ENCODE measurements at regions not wholly inside any gene's neighbourhood (a gene's known extent, or its start where the extent isn't known, plus 50 kb on each side); places are given as distances from the start of the nearest gene placed in this dataset.

GRCh38 chr14:97878727-97879126 lies 1081.5 kb downstream of the VRK1 start:
- Histone ChIP-seq H2BK12ac (ENCODE audit: low read length) (no peak overlapping the region), H4K8ac (ENCODE audit: low read depth, low read length) (no peak overlapping the region), H3K27me3 (ENCODE audit: control insufficient read depth in 3 of 3, insufficient read depth in 3 of 3, low read depth in 1 of 3, low read length in 3 of 3) (no peaks in the 10 kb centered on the region), H3K4ac (ENCODE audit: low read length) (no peak overlapping the region), H3K27ac (replicated peaks; ENCODE audit: low read length) (no peak overlapping the region), H3K36me3 (replicated peaks in 1 of 2; ENCODE audit: control insufficient read depth in 2 of 2, insufficient read depth in 2 of 2, low read length in 2 of 2) (no peaks in the 10 kb centered on the region), H3K4me3 (ENCODE audit: low read length in 2 of 2) (no peak overlapping the region), H3K4me1 (ENCODE audit: control insufficient read depth in 2 of 2, insufficient read depth in 1 of 2, low read depth in 1 of 2, low read length in 2 of 2) (no peaks in the 10 kb centered on the region), H3K79me1 (ENCODE audit: low read depth, low read length) (no peaks in the 10 kb centered on the region), H3K18ac (ENCODE audit: low read length) (no peak overlapping the region), H3K23ac (ENCODE audit: low read depth, low read length, poor library complexity) (no peak overlapping the region), H3K9me3 (replicated peaks in 1 of 2; ENCODE audit: control insufficient read depth in 2 of 2, insufficient read depth in 1 of 2, low read depth in 1 of 2, low read length in 2 of 2) (no peaks in the 10 kb centered on the region), H2AFZ (ENCODE audit: low read length) (no peak overlapping the region), H2AK5ac (ENCODE audit: low read depth, low read length) (no peak overlapping the region), H3K14ac (ENCODE audit: low read length) (no peak overlapping the region), H3K4me2 (ENCODE audit: insufficient read depth, low read length, poor library complexity, severe bottlenecking) (no peak overlapping the region), H4K91ac (ENCODE audit: low read depth, low read length, poor library complexity) (no peak overlapping the region), H3K9ac (ENCODE audit: low read depth, low read length, poor library complexity) (no peak overlapping the region), H2BK120ac (ENCODE audit: low read depth, low read length) (no peak overlapping the region), H2BK15ac (ENCODE audit: low read length) (no peak overlapping the region), H2BK5ac (ENCODE audit: low read length) (no peak overlapping the region)
- DNase-seq (ENCODE audit: low spot score) = no peak
- no CpG with 5 or more reads among the region's 5 CpGs for WGBS, 2 donors (ENCODE audit: extremely low coverage in 2 of 2, insufficient read length in 2 of 2, insufficient replicate concordance in 1 of 2)

DNA sequence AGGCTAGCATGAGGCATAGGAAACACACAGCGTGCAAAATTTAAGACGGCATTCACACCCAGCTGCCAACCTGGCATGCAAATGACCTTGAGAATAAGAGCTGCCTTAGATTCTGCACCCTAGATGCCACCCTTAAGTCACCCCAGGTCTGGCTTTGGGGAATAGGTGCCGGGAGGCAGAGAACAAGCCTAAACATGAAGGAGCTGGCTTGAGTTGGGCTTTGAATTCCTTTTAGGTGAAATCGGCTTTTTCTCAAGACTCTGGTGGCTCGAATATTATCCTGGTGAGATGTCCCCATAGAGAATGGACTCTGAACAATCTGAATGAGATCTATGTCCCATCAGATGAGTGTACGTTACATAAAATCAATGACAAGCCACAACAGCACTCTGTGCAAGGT lies 1090.5 kb downstream of the VRK1 start:
- H3K9ac ChIP-seq (ENCODE audit: low read depth, low read length, poor library complexity) = no peak overlapping the region
- no peak overlapping the region for H2AK5ac ChIP-seq (ENCODE audit: low read depth, low read length)
- no peak overlapping the region for H2BK15ac ChIP-seq (ENCODE audit: low read length)
- H2BK5ac ChIP-seq (ENCODE audit: low read length) = no peak overlapping the region
- WGBS, 2 donors (ENCODE audit: extremely low coverage in 2 of 2, insufficient read length in 2 of 2, insufficient replicate concordance in 1 of 2) = no CpG with 5 or more reads among the region's 6 CpGs
- H3K27me3 ChIP-seq (ENCODE audit: control insufficient read depth in 3 of 3, insufficient read depth in 3 of 3, low read depth in 1 of 3, low read length in 3 of 3) = no peaks in the 10 kb centered on the region
- H4K8ac ChIP-seq (ENCODE audit: low read depth, low read length) = no peak overlapping the region
- DNase-seq (ENCODE audit: low spot score) = no peak
- H3K9me3 ChIP-seq (replicated peaks in 1 of 2; ENCODE audit: control insufficient read depth in 2 of 2, insufficient read depth in 1 of 2, low read depth in 1 of 2, low read length in 2 of 2) = peaks cover 0 to 2% of the 10 kb centered on the region in 2 donors
- H2BK120ac ChIP-seq (ENCODE audit: low read depth, low read length) = no peak overlapping the region
- no peak overlapping the region for H2AFZ ChIP-seq (ENCODE audit: low read length)
- H2BK12ac ChIP-seq (ENCODE audit: low read length) = no peak overlapping the region
- H3K36me3 ChIP-seq (replicated peaks in 1 of 2; ENCODE audit: control insufficient read depth in 2 of 2, insufficient read depth in 2 of 2, low read length in 2 of 2) = no peaks in the 10 kb centered on the region
- H3K4me1 ChIP-seq (ENCODE audit: control insufficient read depth in 2 of 2, insufficient read depth in 1 of 2, low read depth in 1 of 2, low read length in 2 of 2) = no peaks in the 10 kb centered on the region
- H3K79me1 ChIP-seq (ENCODE audit: low read depth, low read length) = no peaks in the 10 kb centered on the region
- H3K18ac ChIP-seq (ENCODE audit: low read length) = no peak overlapping the region
- no peak overlapping the region for H3K14ac ChIP-seq (ENCODE audit: low read length)
- no peak overlapping the region for H3K4ac ChIP-seq (ENCODE audit: low read length)
- no peak overlapping the region for H4K91ac ChIP-seq (ENCODE audit: low read depth, low read length, poor library complexity)
- H3K23ac ChIP-seq (ENCODE audit: low read depth, low read length, poor library complexity) = no peak overlapping the region
- H3K4me2 ChIP-seq (ENCODE audit: insufficient read depth, low read length, poor library complexity, severe bottlenecking) = no peak overlapping the region
- no peak overlapping the region for H3K27ac ChIP-seq (replicated peaks; ENCODE audit: low read length)
- H3K4me3 ChIP-seq (ENCODE audit: low read length in 2 of 2) = no peak overlapping the region

DNA sequence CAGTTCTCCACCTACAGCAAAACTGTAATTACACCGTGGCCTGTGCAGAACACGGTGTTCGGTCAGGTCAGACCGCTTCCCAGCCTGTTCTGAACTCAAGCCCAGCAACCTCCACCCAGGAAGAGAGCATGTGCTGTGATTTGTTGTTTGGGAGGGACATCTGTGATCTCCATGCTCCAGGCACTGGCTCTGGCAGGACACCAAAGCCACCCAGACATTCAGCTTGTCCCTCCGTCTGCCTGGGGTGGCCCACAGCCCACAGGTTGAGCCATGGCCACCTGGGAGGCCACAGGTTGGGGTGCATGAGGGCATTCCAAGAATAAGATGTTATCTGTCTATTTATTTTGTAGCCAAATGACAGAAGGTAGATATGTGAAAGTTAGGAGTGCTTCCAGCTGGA lies 1091.1 kb downstream of the VRK1 start:
- Histone ChIP-seq H3K4me2 (ENCODE audit: insufficient read depth, low read length, poor library complexity, severe bottlenecking) (no peak overlapping the region), H3K79me1 (ENCODE audit: low read depth, low read length) (no peaks in the 10 kb centered on the region), H3K18ac (ENCODE audit: low read length) (no peak overlapping the region), H3K27me3 (ENCODE audit: control insufficient read depth in 3 of 3, insufficient read depth in 3 of 3, low read depth in 1 of 3, low read length in 3 of 3) (no peaks in the 10 kb centered on the region), H3K14ac (ENCODE audit: low read length) (no peak overlapping the region), H2BK12ac (ENCODE audit: low read length) (no peak overlapping the region), H3K9ac (ENCODE audit: low read depth, low read length, poor library complexity) (no peak overlapping the region), H2AFZ (ENCODE audit: low read length) (no peak overlapping the region), H3K23ac (ENCODE audit: low read depth, low read length, poor library complexity) (peak overlapping the region; percentile 1), H2BK5ac (ENCODE audit: low read length) (no peak overlapping the region), H4K8ac (ENCODE audit: low read depth, low read length) (no peak overlapping the region), H3K27ac (replicated peaks; ENCODE audit: low read length) (no peak overlapping the region), H2BK15ac (ENCODE audit: low read length) (no peak overlapping the region), H3K4me3 (ENCODE audit: low read length in 2 of 2) (no peak overlapping the region), H3K4ac (ENCODE audit: low read length) (no peak overlapping the region), H3K4me1 (ENCODE audit: control insufficient read depth in 2 of 2, insufficient read depth in 1 of 2, low read depth in 1 of 2, low read length in 2 of 2) (no peaks in the 10 kb centered on the region), H3K9me3 (replicated peaks in 1 of 2; ENCODE audit: control insufficient read depth in 2 of 2, insufficient read depth in 1 of 2, low read depth in 1 of 2, low read length in 2 of 2) (peaks cover 0 to 2% of the 10 kb centered on the region in 2 donors), H2BK120ac (ENCODE audit: low read depth, low read length) (no peak overlapping the region), H2AK5ac (ENCODE audit: low read depth, low read length) (no peak overlapping the region), H4K91ac (ENCODE audit: low read depth, low read length, poor library complexity) (no peak overlapping the region), H3K36me3 (replicated peaks in 1 of 2; ENCODE audit: control insufficient read depth in 2 of 2, insufficient read depth in 2 of 2, low read length in 2 of 2) (no peaks in the 10 kb centered on the region)
- no peak for DNase-seq (ENCODE audit: low spot score)
- no CpG with 5 or more reads among the region's 5 CpGs for WGBS, 2 donors (ENCODE audit: extremely low coverage in 2 of 2, insufficient read length in 2 of 2, insufficient replicate concordance in 1 of 2)

GRCh38 chr14:97891515-97891914 lies 1094.3 kb downstream of the VRK1 start:
- DNase-seq (ENCODE audit: low spot score) = no peak
- Histone ChIP-seq H3K36me3 (replicated peaks in 1 of 2; ENCODE audit: control insufficient read depth in 2 of 2, insufficient read depth in 2 of 2, low read length in 2 of 2) (no peaks in the 10 kb centered on the region), H2BK15ac (ENCODE audit: low read length) (no peak overlapping the region), H3K18ac (ENCODE audit: low read length) (no peak overlapping the region), H3K4me2 (ENCODE audit: insufficient read depth, low read length, poor library complexity, severe bottlenecking) (no peak overlapping the region), H2BK120ac (ENCODE audit: low read depth, low read length) (no peak overlapping the region), H3K23ac (ENCODE audit: low read depth, low read length, poor library complexity) (no peak overlapping the region), H4K91ac (ENCODE audit: low read depth, low read length, poor library complexity) (no peak overlapping the region), H2AK5ac (ENCODE audit: low read depth, low read length) (no peak overlapping the region), H3K27me3 (ENCODE audit: control insufficient read depth in 3 of 3, insufficient read depth in 3 of 3, low read depth in 1 of 3, low read length in 3 of 3) (no peaks in the 10 kb centered on the region), H3K79me1 (ENCODE audit: low read depth, low read length) (no peaks in the 10 kb centered on the region), H3K27ac (replicated peaks; ENCODE audit: low read length) (no peak overlapping the region), H3K4me1 (ENCODE audit: control insufficient read depth in 2 of 2, insufficient read depth in 1 of 2, low read depth in 1 of 2, low read length in 2 of 2) (no peaks in the 10 kb centered on the region), H3K14ac (ENCODE audit: low read length) (no peak overlapping the region), H3K9ac (ENCODE audit: low read depth, low read length, poor library complexity) (no peak overlapping the region), H3K4me3 (ENCODE audit: low read length in 2 of 2) (no peak overlapping the region), H3K4ac (ENCODE audit: low read length) (no peak overlapping the region), H3K9me3 (replicated peaks in 1 of 2; ENCODE audit: control insufficient read depth in 2 of 2, insufficient read depth in 1 of 2, low read depth in 1 of 2, low read length in 2 of 2) (peaks cover 0 to 2% of the 10 kb centered on the region in 2 donors), H2BK5ac (ENCODE audit: low read length) (no peak overlapping the region), H2AFZ (ENCODE audit: low read length) (no peak overlapping the region), H4K8ac (ENCODE audit: low read depth, low read length) (no peak overlapping the region), H2BK12ac (ENCODE audit: low read length) (no peak overlapping the region)
- no CpG with 5 or more reads among the region's 2 CpGs for WGBS, 2 donors (ENCODE audit: extremely low coverage in 2 of 2, insufficient read length in 2 of 2, insufficient replicate concordance in 1 of 2)
